Skeletal muscle tissue (tissue), 3 donors: ENCODE measurements at regions not wholly inside any gene's neighbourhood (a gene's known extent, or its start where the extent isn't known, plus 50 kb on each side); places are given as distances from the start of the nearest gene placed in this dataset.

Source experiments
- H3K27ac ChIP-seq: one replicate; pipeline ENCODE4 v1.7.0; 2013; ENCODE audit warnings: mild to moderate bottlenecking, low read depth, low read length, inconsistent platforms
- H3K27me3 ChIP-seq, 3 donors: one replicate each; pipeline ENCODE4 v1.7.0; 2013; ENCODE audit warnings: low read length in 3 of 3; ENCODE audit not compliant: control insufficient read depth in 3 of 3, insufficient read depth in 3 of 3
- H3K36me3 ChIP-seq, 3 donors: one replicate each; pipeline ENCODE4 v1.7.0; 2013; ENCODE audit warnings: low read length in 3 of 3; ENCODE audit not compliant: control insufficient read depth in 3 of 3, insufficient read depth in 3 of 3
- H3K4me1 ChIP-seq, 3 donors: one replicate each; pipeline ENCODE4 v1.7.0; 2013; ENCODE audit warnings: low read length in 3 of 3, mild to moderate bottlenecking in 3 of 3; ENCODE audit not compliant: control insufficient read depth in 3 of 3, insufficient read depth in 3 of 3
- H3K4me3 ChIP-seq, 3 donors: one replicate each; pipeline ENCODE4 v1.7.0; 2013; ENCODE audit warnings: low read length in 3 of 3
- H3K9ac ChIP-seq, 3 donors: one replicate each; pipeline ENCODE4 v1.7.0; 2013; ENCODE audit warnings: low read length in 3 of 3, mild to moderate bottlenecking in 3 of 3, moderate library complexity in 2 of 3, low read depth in 1 of 3
- H3K9me3 ChIP-seq, 3 donors: one replicate each; pipeline ENCODE4 v1.7.0; 2013; ENCODE audit warnings: low read length in 3 of 3; ENCODE audit not compliant: control insufficient read depth in 3 of 3
- donor health status: Osteomylitis.

DNA sequence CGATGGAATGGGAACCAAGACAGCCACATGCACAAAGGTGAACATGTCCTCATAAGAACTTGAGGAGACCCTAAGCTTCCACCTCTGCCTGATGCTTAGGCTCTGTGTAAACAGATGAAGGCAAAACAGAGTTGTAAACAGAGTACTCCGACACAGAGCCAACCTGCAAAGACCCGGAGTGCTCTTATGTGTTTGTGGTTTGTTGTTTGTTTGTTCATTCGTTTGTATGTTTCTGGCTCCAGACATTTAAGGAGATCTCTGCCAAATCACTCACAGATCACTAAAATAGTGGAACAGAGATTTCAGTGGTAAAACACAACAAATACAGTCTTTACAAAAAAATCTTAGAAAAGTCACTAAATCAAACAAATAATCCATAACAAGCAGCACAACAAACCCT is 294.9 kb downstream of the EIPR1 start:
- no peaks in the 10 kb centered on the region for H3K27me3 ChIP-seq
- H3K27ac ChIP-seq, result no peak overlapping the region
- H3K9ac ChIP-seq, result no peak overlapping the region
- no peaks in the 10 kb centered on the region for H3K9me3 ChIP-seq
- H3K4me3 ChIP-seq, result no peak overlapping the region
- no peaks in the 10 kb centered on the region for H3K4me1 ChIP-seq
- no peaks in the 10 kb centered on the region for H3K36me3 ChIP-seq

DNA sequence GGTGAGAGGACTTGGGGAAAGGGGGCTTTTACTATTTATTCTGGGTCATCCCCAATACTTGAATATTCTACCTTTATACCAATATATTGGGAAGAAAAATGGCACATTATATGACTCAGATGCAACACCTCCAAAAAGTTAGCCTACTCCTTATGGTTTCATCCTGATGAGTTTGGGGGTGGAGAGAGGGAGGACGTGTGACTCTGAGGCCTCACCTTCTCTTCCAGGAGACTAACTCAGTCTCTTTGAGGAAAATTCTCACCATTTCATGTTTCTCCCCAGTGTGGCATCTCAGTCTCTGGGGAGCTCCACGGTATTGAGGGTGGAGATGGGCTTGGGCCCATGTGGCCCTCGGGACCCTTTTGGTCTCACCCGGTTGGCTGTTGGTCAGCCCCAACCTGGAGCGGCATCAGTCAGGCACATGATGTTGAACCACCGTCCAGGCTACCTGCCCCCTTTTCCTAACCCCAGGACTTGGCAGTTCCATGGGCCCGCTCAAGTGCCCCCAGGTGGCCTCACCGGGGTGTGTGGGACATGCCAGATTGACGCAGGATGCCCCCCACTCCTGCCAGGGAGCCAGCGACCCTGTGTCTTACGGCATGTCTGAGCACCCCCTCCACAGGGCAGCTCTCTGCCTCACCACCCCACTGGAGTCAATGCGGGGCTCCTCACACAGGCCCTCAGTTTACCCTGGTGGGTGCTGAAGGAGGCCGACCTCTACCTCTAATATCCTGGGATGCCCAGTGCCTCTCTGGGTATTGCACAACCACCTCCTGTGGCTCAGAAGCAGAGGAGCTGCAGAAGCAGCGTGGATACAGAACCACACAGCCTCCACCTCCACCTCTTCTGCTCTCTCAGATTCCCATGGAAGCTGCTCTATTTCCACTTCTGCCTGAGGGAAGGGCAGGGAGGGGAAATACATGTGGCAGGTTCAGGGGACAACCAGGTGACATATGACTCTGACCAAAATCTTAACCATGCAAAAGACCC is 297.4 kb downstream of the EIPR1 start:
- no peaks in the 10 kb centered on the region for H3K27me3 ChIP-seq
- no peak overlapping the region for H3K27ac ChIP-seq
- H3K36me3 ChIP-seq, result no peaks in the 10 kb centered on the region
- no peak overlapping the region for H3K9ac ChIP-seq
- no peaks in the 10 kb centered on the region for H3K9me3 ChIP-seq
- no peaks in the 10 kb centered on the region for H3K4me1 ChIP-seq
- H3K4me3 ChIP-seq, result no peak overlapping the region

DNA sequence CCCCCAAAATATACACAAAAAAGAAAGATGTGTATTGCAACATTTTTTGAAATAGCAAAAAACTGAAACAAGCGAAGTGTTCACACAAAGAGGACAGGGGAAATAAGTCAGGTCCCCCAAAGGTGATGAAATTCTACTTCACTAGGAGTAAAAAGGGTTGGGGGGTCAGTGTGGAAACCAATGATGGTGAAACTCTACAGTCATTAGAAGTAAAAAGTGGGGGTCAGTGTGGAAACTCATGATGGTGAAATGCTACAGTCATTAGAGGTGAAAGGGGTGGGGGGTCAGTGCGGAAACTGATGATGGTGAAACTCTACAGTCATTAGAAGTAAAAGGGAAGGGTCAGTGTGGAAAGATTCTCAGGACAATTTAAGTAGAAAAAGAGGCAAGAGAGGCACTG is 298.2 kb downstream of the EIPR1 start:
- Histone ChIP-seq H3K9me3 (no peaks in the 10 kb centered on the region), H3K9ac (no peak overlapping the region), H3K27me3 (peaks cover 0 to 3% (median 0%) of the 10 kb centered on the region in 3 donors), H3K4me3 (no peak overlapping the region), H3K4me1 (no peaks in the 10 kb centered on the region), H3K36me3 (no peaks in the 10 kb centered on the region), H3K27ac (no peak overlapping the region)

DNA sequence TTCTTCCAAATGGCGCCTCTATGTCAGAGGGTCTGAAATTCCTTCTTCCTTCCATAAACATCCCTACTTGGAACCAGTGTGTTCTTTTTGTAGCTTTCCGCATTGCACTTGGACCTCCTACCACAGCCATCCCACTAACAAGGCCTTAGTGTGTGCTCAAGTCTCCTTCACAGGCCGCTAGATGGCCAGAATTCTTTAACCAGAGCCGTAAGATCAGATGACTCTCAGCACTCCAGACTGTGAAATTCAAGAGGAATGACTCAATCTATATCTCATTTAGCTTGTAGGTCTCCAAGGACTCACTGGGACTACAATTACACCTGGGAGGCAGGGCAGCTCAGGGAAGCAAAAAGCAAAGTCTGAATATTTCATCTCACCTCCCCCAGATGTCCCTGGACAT is 298.9 kb downstream of the EIPR1 start:
- Histone ChIP-seq H3K27ac (no peak overlapping the region), H3K27me3 (peaks cover 0 to 6% (median 0%) of the 10 kb centered on the region in 3 donors), H3K36me3 (no peaks in the 10 kb centered on the region), H3K9me3 (no peaks in the 10 kb centered on the region), H3K4me1 (no peaks in the 10 kb centered on the region), H3K4me3 (no peak overlapping the region), H3K9ac (no peak overlapping the region)

DNA sequence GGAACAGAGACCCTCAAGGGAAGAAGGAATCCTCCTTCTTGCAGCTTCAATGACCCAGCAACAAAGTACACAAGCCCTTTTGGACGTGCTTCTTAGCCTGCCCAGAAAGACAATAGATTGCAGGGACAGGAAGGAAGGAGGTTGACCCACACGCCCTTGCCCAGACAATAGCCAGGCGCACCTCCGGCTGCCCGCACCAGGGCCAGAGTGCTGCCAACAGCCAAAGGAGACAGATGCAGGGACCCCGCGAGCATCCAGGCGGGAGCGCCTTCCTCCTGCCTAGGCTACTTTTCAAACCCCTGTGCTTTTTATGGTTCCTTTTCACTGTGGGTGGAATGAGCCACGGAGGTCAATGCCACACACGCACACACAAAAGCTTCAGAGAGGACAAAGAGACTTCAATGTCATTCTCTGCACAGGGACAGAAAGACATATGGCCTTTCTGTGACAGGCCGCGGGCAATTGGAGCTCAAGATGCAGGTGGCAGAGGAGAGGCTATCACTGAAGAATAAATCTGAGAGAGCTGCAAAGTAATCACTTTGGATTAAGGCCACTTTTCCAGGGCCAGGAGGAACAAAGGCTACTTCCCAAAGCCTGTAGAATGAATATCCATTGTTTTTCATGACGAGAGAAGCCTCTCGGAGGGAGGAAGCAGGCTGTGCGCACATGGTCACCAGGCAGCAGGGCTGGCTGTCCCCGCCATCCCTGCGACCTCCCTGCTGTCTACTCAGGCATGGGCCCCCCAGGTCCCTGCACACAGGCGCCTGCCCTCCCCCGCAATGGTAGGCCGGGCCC is 300.6 kb downstream of the EIPR1 start:
- Histone ChIP-seq H3K9ac (no peak overlapping the region), H3K4me1 (no peaks in the 10 kb centered on the region), H3K36me3 (no peaks in the 10 kb centered on the region), H3K27me3 (peaks cover 0 to 6% (median 0%) of the 10 kb centered on the region in 3 donors), H3K4me3 (no peak overlapping the region), H3K9me3 (no peaks in the 10 kb centered on the region), H3K27ac (no peak overlapping the region)

DNA sequence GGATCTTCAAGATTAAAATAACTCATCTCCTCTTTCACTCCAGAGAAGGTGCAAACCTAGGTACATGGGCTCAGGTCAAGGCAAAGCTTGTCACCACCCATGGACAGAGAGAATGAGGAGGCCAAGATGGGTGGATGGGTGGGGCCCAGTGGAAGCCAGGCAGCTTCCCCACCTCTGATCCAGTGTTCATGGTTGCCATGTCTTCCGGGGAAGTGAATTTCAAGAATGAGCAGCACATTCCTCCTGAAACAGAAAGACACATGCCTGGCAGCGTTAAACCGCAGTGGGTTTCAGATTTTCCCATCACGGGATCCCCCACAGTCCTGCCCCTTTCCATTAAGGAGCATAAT is 301.7 kb downstream of the EIPR1 start:
- Histone ChIP-seq H3K27ac (no peak overlapping the region), H3K9ac (no peak overlapping the region), H3K4me1 (no peaks in the 10 kb centered on the region), H3K9me3 (no peaks in the 10 kb centered on the region), H3K4me3 (no peak overlapping the region), H3K27me3 (peaks cover 0 to 11% (median 0%) of the 10 kb centered on the region in 3 donors), H3K36me3 (no peaks in the 10 kb centered on the region)

DNA sequence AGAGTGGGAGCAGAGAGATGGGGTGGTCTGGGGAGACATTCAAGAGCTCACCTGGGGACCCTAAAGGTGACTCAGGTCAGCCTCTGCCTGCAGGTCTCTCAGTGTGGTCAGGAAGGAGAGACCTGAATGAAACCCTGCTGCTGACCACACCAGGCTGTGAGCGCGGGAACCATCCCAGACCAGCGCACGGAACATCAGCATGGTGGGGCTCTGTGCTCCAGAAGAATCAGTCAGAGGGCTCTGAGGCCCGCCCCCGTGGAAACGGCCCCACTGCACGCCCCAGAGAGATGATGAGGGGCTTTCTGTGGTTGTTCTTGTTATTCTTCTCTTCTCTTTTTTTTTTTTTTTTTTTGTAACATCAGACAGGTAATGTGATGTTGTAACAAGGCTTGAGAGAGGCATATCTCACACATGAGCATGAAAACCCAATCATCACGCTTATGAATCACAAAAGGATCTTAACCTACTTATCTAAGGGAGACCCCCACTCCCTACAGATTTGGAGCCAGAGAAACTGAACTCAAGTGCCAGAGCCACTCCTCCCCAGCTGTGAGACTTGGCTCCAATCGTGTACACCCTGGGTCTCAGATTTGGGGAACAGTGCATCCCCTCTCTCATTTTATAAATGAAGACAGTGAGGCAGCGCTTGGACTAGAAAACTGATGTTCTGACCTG is 302.2 kb downstream of the EIPR1 start:
- Histone ChIP-seq H3K27ac (no peak overlapping the region), H3K27me3 (peaks cover 0 to 13% (median 0%) of the 10 kb centered on the region in 3 donors)

DNA sequence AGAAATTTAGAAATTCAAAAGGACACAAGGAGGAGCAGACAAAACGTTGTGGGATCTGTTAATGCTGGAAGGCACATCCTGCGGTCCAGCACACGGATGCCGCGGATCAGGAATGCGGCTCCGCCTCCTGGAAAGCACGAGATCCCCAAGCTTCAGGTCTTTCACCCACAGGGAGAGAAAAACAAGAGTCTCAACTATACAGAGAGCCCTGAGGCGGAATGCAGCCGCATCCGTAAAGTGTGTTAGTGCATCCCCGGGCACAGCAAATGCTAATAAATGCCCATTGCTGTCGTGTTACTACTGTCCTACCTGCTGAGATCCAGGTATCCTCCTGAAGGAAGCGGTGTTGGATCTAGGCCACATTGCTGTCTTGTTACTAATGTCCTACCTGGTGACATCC is 303.9 kb downstream of the EIPR1 start:
- Histone ChIP-seq H3K27ac (no peak overlapping the region), H3K4me1 (no peaks in the 10 kb centered on the region), H3K9me3 (no peaks in the 10 kb centered on the region), H3K9ac (no peak overlapping the region), H3K36me3 (no peaks in the 10 kb centered on the region), H3K4me3 (no peak overlapping the region), H3K27me3 (peaks cover 0 to 13% (median 0%) of the 10 kb centered on the region in 3 donors)

More for the DNA sequence above, 302.2 kb downstream of the EIPR1 start:
- no peak overlapping the region for H3K4me3 ChIP-seq
- H3K9ac ChIP-seq, result no peak overlapping the region
- H3K4me1 ChIP-seq, result no peaks in the 10 kb centered on the region
- H3K36me3 ChIP-seq, result no peaks in the 10 kb centered on the region
- H3K9me3 ChIP-seq, result no peaks in the 10 kb centered on the region

DNA sequence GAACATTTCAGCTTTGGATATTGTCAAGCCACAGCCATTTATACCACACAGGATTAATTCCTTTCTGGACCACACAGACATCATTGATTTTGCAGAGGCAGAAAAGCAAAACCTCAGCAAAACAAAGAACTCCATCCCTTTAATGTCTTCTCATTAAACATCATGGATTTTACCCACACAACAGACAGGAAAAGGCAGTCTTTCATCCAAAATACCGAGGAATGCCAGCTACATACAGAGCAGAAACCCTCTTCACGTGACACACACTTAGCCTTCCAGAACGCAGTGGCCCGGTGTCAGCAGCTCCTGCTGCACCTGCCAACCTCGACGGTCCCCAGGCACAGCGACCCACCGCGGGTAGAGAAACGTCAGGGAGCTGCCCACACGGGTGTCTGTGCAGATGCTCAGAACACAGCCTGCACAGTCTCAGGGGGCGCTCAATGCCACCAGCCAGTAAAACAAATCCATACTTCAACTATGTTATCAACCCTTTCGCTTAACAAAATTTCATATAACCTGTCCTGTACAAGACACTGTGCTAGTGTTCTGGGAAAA is 304.5 kb downstream of the EIPR1 start:
- Histone ChIP-seq H3K4me1 (no peaks in the 10 kb centered on the region), H3K36me3 (no peaks in the 10 kb centered on the region), H3K9ac (no peak overlapping the region), H3K9me3 (no peaks in the 10 kb centered on the region), H3K27ac (no peak overlapping the region), H3K4me3 (no peak overlapping the region), H3K27me3 (peaks cover 0 to 13% (median 0%) of the 10 kb centered on the region in 3 donors)
